ENCODE measurements at regions not wholly inside any gene's neighbourhood (a gene's known extent, or its start where the extent isn't known, plus 50 kb on each side); places are given as distances from the start of the nearest gene placed in this dataset.

DNA sequence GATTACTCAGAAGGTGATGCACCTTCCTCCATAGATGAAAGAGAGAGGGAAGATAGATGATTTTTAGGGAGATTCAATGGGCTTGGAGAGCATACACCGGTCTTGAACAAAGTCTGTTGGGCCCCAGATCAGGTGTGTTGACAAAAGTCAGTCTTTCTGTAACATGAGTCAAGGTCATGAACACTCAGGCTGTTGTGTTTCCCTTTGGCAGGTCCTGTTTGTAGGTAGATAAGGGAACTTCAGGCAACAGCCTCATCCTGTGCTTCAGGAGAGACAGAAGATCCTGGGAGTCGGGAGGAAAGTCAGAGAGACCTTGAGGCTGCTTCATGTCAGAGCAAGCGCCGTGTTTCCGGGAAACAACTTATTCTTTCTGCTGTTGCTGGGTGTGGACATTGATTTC is 703.1 kb downstream of the BRD1 start:
- TF ChIP-seq POLR2A (IDR thresholded peaks at IDR 0.05) (no peak), POLR2AphosphoS5 (IDR thresholded peaks at IDR 0.05) (no peak)
